IMR-90 (cell line): ENCODE measurements at regions not wholly inside any gene's neighbourhood (a gene's known extent, or its start where the extent isn't known, plus 50 kb on each side); places are given as distances from the start of the nearest gene placed in this dataset.

Experiments used
- CTCF ChIP-seq: conservative IDR thresholded peaks from 2 replicates; pipeline ENCODE4 v1.5.1; 2012; ENCODE audit warnings: mild to moderate bottlenecking, low read depth, low read length, improper control_type of control experiment
- POLR2A ChIP-seq: IDR thresholded peaks from 2 replicates; pipeline ENCODE4 v1.6.1; 2012; ENCODE audit warnings: mild to moderate bottlenecking, low read depth, low read length
- RAD21 ChIP-seq: IDR thresholded peaks from 2 replicates; pipeline ENCODE4 v1.6.1; 2012; ENCODE audit warnings: low read length, improper control_type of control experiment

GRCh38 chr5:168211936-168212335 lies 79.5 kb upstream of the WWC1 start:
- no peak for TF ChIP-seq CTCF
- TF ChIP-seq RAD21, result no peak
- no peak for TF ChIP-seq POLR2A
